H1 (cell line): ENCODE measurements at regions not wholly inside any gene's neighbourhood (a gene's known extent, or its start where the extent isn't known, plus 50 kb on each side); places are given as distances from the start of the nearest gene placed in this dataset.

ENCODE experiments used
- CTCF ChIA-PET: fragments of 300-600 bp; sonication (Branson Sonifier 250); formaldehyde crosslinking; loops from one replicate; lab custom pipeline; 2021; ENCODE audit not compliant: partially characterized antibody; lab: Charles Lee
- POLR2A ChIA-PET: fragments of 300-600 bp; sonication (Branson Sonifier 250); formaldehyde crosslinking; loops from one replicate; lab custom pipeline; 2021; ENCODE audit warnings: inconsistent platforms; ENCODE audit not compliant: partially characterized antibody; lab: Charles Lee
- DNase-seq, 2 experiments: peaks; one replicate each; pipeline versions ENCODE4 v3.0.0 to v3.0.0-alpha.2; 2010 to 2022; ENCODE audit warnings: low spot score in 2 of 2, low read depth in 1 of 2, mixed read lengths in 1 of 2
- FAIRE-seq: peaks from 2 replicates; lab custom pipeline; 2011; peaks lifted over from hg19 to GRCh38; lab: Jason Lieb, UNC
- H2AFZ ChIP-seq: 2 replicates; pipeline ENCODE4 v1.8.1; 2012; ENCODE audit warnings: low read length, inconsistent platforms
- H2AK5ac ChIP-seq: 2 replicates; pipeline ENCODE4 v1.6.1; 2013; ENCODE audit warnings: low read depth, low read length
- H2BK120ac ChIP-seq: replicated peaks from 2 replicates; pipeline ENCODE3; 2013; ENCODE audit warnings: low read depth, low read length, inconsistent platforms
- H2BK12ac ChIP-seq: 2 replicates; pipeline ENCODE4 v1.6.1; 2013; ENCODE audit warnings: low read depth, low read length
- H2BK15ac ChIP-seq: 2 replicates; pipeline ENCODE4 v1.6.1; 2013; ENCODE audit warnings: low read length
- H2BK20ac ChIP-seq: 2 replicates; pipeline ENCODE4 v1.6.1; 2013; ENCODE audit warnings: low read length
- H2BK5ac ChIP-seq: 2 replicates; pipeline ENCODE4 v1.6.1; 2013; ENCODE audit warnings: low read depth, low read length
- H3K14ac ChIP-seq: 2 replicates; pipeline ENCODE4 v1.6.1; 2013; ENCODE audit warnings: inconsistent platforms; ENCODE audit not compliant: insufficient read length
- H3K18ac ChIP-seq: 2 replicates; pipeline ENCODE4 v1.6.1; 2013; ENCODE audit warnings: low read length; ENCODE audit errors: extremely low read depth
- H3K23ac ChIP-seq: 2 replicates; pipeline ENCODE4 v1.6.1; 2013; ENCODE audit warnings: inconsistent platforms; ENCODE audit not compliant: insufficient read length
- H3K23me2 ChIP-seq: 2 replicates; pipeline ENCODE4 v1.6.1; 2013; ENCODE audit warnings: low read depth, low read length
- H3K27ac ChIP-seq: 2 replicates; pipeline ENCODE4 v1.6.1; 2011; ENCODE audit warnings: low read depth, low read length, inconsistent platforms
- H3K27me3 ChIP-seq, 4 experiments: replicated peaks in 1 of 4; 1 replicate in 1 of 4; 2 replicates in 3 of 4; pipeline versions ENCODE4 v1.6.1 to v1.8.1; 2011 to 2013; ENCODE audit warnings: low read length in 3 of 4, mild to moderate bottlenecking in 3 of 4, inconsistent platforms in 2 of 4, mixed read lengths in 2 of 4, moderate library complexity in 1 of 4; ENCODE audit not compliant: control insufficient read depth in 3 of 4, insufficient read depth in 3 of 4; ENCODE audit errors: extremely low read depth in 1 of 4
- H3K36me3 ChIP-seq, 4 experiments: 2 replicates each; pipeline versions ENCODE4 v1.6.1 to v1.8.1; 2011 to 2013; ENCODE audit warnings: mild to moderate bottlenecking in 4 of 4, low read length in 3 of 4, moderate library complexity in 2 of 4, control low read depth in 1 of 4, inconsistent platforms in 1 of 4; ENCODE audit not compliant: insufficient read depth in 4 of 4, control insufficient read depth in 2 of 4
- H3K4ac ChIP-seq: replicated peaks from 2 replicates; pipeline ENCODE3; 2013; ENCODE audit warnings: low read length, low read depth, mixed read lengths, inconsistent platforms; ENCODE audit not compliant: insufficient read length
- H3K4me1 ChIP-seq, 4 experiments: replicated peaks in 1 of 4; 1 replicate in 1 of 4; 2 replicates in 3 of 4; pipeline versions ENCODE4 v1.6.1 to v1.8.1; 2011 to 2013; ENCODE audit warnings: low read length in 3 of 4, inconsistent platforms in 2 of 4, mixed read lengths in 1 of 4; ENCODE audit not compliant: insufficient read depth in 4 of 4, control insufficient read depth in 3 of 4
- H3K4me2 ChIP-seq, 2 experiments: 2 replicates each; pipeline versions ENCODE4 v1.6.1 to v1.8.1; 2011 to 2013; ENCODE audit warnings: low read depth in 2 of 2, low read length in 2 of 2, control low read depth in 1 of 2, inconsistent platforms in 1 of 2, mild to moderate bottlenecking in 1 of 2; ENCODE audit not compliant: insufficient read depth in 1 of 2
- H3K4me3 ChIP-seq, 4 experiments: fragments of 200-600, 300-600 bp in 1 of 4; sonication (generic), shearing (Covaris generic), sonication (Bioruptor Twin) in 1 of 4; 2 replicates each; pipeline versions ENCODE4 v1.5.1 to v1.8.1; 2011 to 2016; ENCODE audit warnings: low read length in 4 of 4, low read depth in 3 of 4, control low read depth in 2 of 4, inconsistent platforms in 2 of 4, mild to moderate bottlenecking in 2 of 4, mixed read lengths in 1 of 4, moderate library complexity in 1 of 4; ENCODE audit not compliant: insufficient read depth in 2 of 4; ENCODE audit errors: extremely low read depth in 1 of 4
- H3K56ac ChIP-seq: replicated peaks from 2 replicates; pipeline ENCODE3; 2013; ENCODE audit warnings: low read depth, mild to moderate bottlenecking, mixed read lengths, low read length, inconsistent platforms; ENCODE audit not compliant: insufficient read length
- H3K79me1 ChIP-seq: 2 replicates; pipeline ENCODE4 v1.6.1; 2013; ENCODE audit warnings: low read depth, low read length, control low read depth
- H3K79me2 ChIP-seq, 2 experiments: 2 replicates each; pipeline versions ENCODE4 v1.6.1 to v1.8.1; 2012 to 2013; ENCODE audit warnings: low read length in 2 of 2, mild to moderate bottlenecking in 2 of 2, inconsistent platforms in 1 of 2; ENCODE audit not compliant: insufficient read depth in 2 of 2, control insufficient read depth in 1 of 2
- H3K9ac ChIP-seq, 4 experiments: replicated peaks in 1 of 4; 1 replicate in 1 of 4; 2 replicates in 3 of 4; pipeline versions ENCODE4 v1.6.1 to v1.8.1; 2011 to 2013; ENCODE audit warnings: low read depth in 3 of 4, low read length in 3 of 4, control low read depth in 2 of 4, mild to moderate bottlenecking in 2 of 4, moderate library complexity in 2 of 4, inconsistent platforms in 1 of 4; ENCODE audit errors: extremely low read depth in 1 of 4
- H3K9me3 ChIP-seq, 2 experiments: 2 replicates each; pipeline versions ENCODE4 v1.6.1 to v1.8.1; 2012 to 2013; ENCODE audit warnings: mild to moderate bottlenecking in 2 of 2, moderate library complexity in 2 of 2, control low read depth in 1 of 2, inconsistent platforms in 1 of 2, low read depth in 1 of 2, low read length in 1 of 2, mixed read lengths in 1 of 2; ENCODE audit not compliant: insufficient read depth in 2 of 2
- H4K20me1 ChIP-seq, 2 experiments: replicated peaks in 1 of 2; 2 replicates each; pipeline versions ENCODE3 to v1.8.1; 2011 to 2013; ENCODE audit warnings: inconsistent platforms in 2 of 2, low read length in 2 of 2, mild to moderate bottlenecking in 1 of 2; ENCODE audit not compliant: insufficient read depth in 2 of 2, control insufficient read depth in 1 of 2
- H4K5ac ChIP-seq: 2 replicates; pipeline ENCODE4 v1.6.1; 2013; ENCODE audit warnings: low read length, low read depth, mixed read lengths, inconsistent platforms; ENCODE audit not compliant: insufficient read length
- H4K8ac ChIP-seq: 2 replicates; pipeline ENCODE4 v1.8.0; 2013; ENCODE audit warnings: mild to moderate bottlenecking, moderate library complexity, low read length, inconsistent platforms; ENCODE audit not compliant: insufficient read depth; ENCODE audit errors: extremely low read depth
- H4K91ac ChIP-seq: replicated peaks from 2 replicates; pipeline ENCODE3; 2013; ENCODE audit warnings: low read length, mixed read lengths, inconsistent platforms; ENCODE audit not compliant: insufficient read length
- ASH2L ChIP-seq: fragments of 200-600, 300-600 bp; sonication (generic); IDR thresholded peaks from one replicate; pipeline ENCODE4 v1.7.1; 2017; ENCODE audit warnings: low read length
- CREB1 ChIP-seq: IDR thresholded peaks from 2 replicates; pipeline ENCODE4 v1.6.1; 2012; ENCODE audit warnings: inconsistent platforms
- E2F6 ChIP-seq: IDR thresholded peaks from 2 replicates; pipeline ENCODE4 v1.6.1; 2012; ENCODE audit warnings: inconsistent platforms
- EZH2 ChIP-seq: fragments of 200-600 bp; sonication (generic); IDR thresholded peaks from 2 replicates; pipeline ENCODE4 v1.7.1; 2012; ENCODE audit warnings: low read depth, mild to moderate bottlenecking, moderate library complexity, low read length, inconsistent platforms; ENCODE audit not compliant: severe bottlenecking
- HDAC6 ChIP-seq: IDR thresholded peaks from one replicate; pipeline ENCODE4 v1.7.1; 2012; ENCODE audit warnings: low read depth, mild to moderate bottlenecking, inconsistent platforms, low read length, moderate library complexity
- POLR2A ChIP-seq, 2 experiments: IDR thresholded peaks; 1 replicate in 1 of 2; 2 replicates in 1 of 2; pipeline ENCODE4 v1.6.1; 2011; ENCODE audit warnings: low read depth in 2 of 2, low read length in 2 of 2, mild to moderate bottlenecking in 2 of 2; ENCODE audit errors: control extremely low read depth in 1 of 2
- POU5F1 ChIP-seq: IDR thresholded peaks from 2 replicates; pipeline ENCODE4 v1.6.1; 2011; ENCODE audit warnings: low read depth, mild to moderate bottlenecking, low read length, moderate library complexity
- SAP30 ChIP-seq: fragments of 300-600 bp; sonication (generic); IDR thresholded peaks from 2 replicates; pipeline ENCODE4 v1.7.1; 2012; ENCODE audit warnings: low read length, moderate library complexity, mild to moderate bottlenecking, inconsistent platforms; ENCODE audit not compliant: insufficient read depth, insufficient replicate concordance
- SIN3A ChIP-seq, 2 experiments: IDR thresholded peaks in 1 of 2; conservative IDR thresholded peaks in 1 of 2; 2 replicates each; pipeline ENCODE4 v1.6.1; 2011 to 2012; ENCODE audit warnings: low read length in 2 of 2, improper control_type of control experiment in 1 of 2, low read depth in 1 of 2, mild to moderate bottlenecking in 1 of 2
- SIRT6 ChIP-seq: IDR thresholded peaks from one replicate; pipeline ENCODE4 v1.7.1; 2012; ENCODE audit warnings: low read length, inconsistent platforms
- SP4 ChIP-seq: IDR thresholded peaks from 2 replicates; pipeline ENCODE4 v1.6.1; 2012; ENCODE audit warnings: low read length, inconsistent platforms
- WGBS, 2 experiments: shearing (Covaris generic) in 1 of 2; methylation state at CpG; one replicate each; pipeline versions ENCODE4 v1.1.6 to v1.1.7; 2013 to 2015; ENCODE audit warnings: low lambda C conversion rate in 2 of 2, mixed read lengths in 2 of 2, inconsistent platforms in 1 of 2, low coverage in 1 of 2, missing lambda C conversion rate in 1 of 2; ENCODE audit not compliant: insufficient replicate concordance in 2 of 2, insufficient coverage in 1 of 2, insufficient read length in 1 of 2; ENCODE audit errors: extremely low coverage in 1 of 2, missing lambda C conversion rate in 1 of 2; 5-methylcytosine and 5-hydroxymethylcytosine counted together
- TF ChIP-seq, protein P1 (sequence below), 3 experiments: IDR thresholded peaks; 1 replicate in 2 of 3; 2 replicates in 1 of 3; pipeline versions ENCODE4 v1.5.1 to v1.6.1; 2011; ENCODE audit warnings: low read length in 3 of 3, mild to moderate bottlenecking in 3 of 3, inconsistent platforms in 2 of 3, low read depth in 1 of 3, moderate library complexity in 1 of 3; ENCODE audit not compliant: insufficient read depth in 1 of 3; ENCODE audit errors: control extremely low read depth in 1 of 3

DNA sequence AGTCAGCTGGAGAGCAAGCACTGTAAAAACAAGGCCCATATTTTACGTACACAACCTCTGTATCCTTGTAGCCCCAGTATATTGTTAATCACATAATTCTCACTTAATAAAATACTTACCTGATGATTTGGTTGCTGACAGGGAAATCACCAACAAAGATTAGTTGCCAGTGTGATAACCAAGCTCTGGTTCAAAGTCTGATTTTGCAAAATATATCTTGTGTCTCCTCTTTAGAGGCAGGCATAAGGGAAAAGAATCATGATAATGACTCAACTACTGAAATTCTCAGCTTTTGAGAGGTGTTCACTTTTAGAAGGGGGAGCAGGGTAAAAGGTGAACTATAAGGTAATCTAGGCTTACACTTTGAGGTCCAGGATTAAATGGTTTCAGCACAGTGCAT is 351.1 kb upstream of the CD180 start:
- H3K14ac ChIP-seq: no peak overlapping the region
- no peaks in the 10 kb centered on the region for H3K79me2 ChIP-seq
- no peaks in the 10 kb centered on the region for H4K20me1 ChIP-seq
- H3K18ac ChIP-seq: no peak overlapping the region
- no peaks in the 10 kb centered on the region for H3K79me1 ChIP-seq
- H3K4ac ChIP-seq: no peak overlapping the region
- no peak overlapping the region for H2BK15ac ChIP-seq
- H2BK5ac ChIP-seq: no peak overlapping the region
- H3K23me2 ChIP-seq: no peaks in the 10 kb centered on the region
- H2BK20ac ChIP-seq: no peak overlapping the region
- H4K91ac ChIP-seq: no peak overlapping the region
- no peaks in the 10 kb centered on the region for H3K27me3 ChIP-seq
- no peaks in the 10 kb centered on the region for H3K9me3 ChIP-seq
- no peak overlapping the region for H3K4me2 ChIP-seq
- H3K4me1 ChIP-seq: no peaks in the 10 kb centered on the region
- ChIA-PET POLR2A (no interaction called here), CTCF (interaction anchor here (1.0 kb wide), 1 partner anchor 739 kb away, joined by 3 read pairs; no protein-coding TSS in a partner anchor)
- H4K5ac ChIP-seq: no peak overlapping the region
- H3K36me3 ChIP-seq: no peaks in the 10 kb centered on the region; a peak in 1 of 8 replicates
- H2AK5ac ChIP-seq: no peak overlapping the region
- H2BK120ac ChIP-seq: no peak overlapping the region
- FAIRE-seq (peak; percentile 42), DNase-seq (no peak)
- H2BK12ac ChIP-seq: no peak overlapping the region
- H4K8ac ChIP-seq: no peak overlapping the region
- 89% methylated on average over 1 of the region's 1 CpG; no CpG with 5 or more reads in 1 of the 2 experiments for WGBS, 2 experiments
- H3K27ac ChIP-seq: no peak overlapping the region
- H3K4me3 ChIP-seq: no peak overlapping the region
- no peak overlapping the region for H3K9ac ChIP-seq
- H2AFZ ChIP-seq: peak overlapping the region; percentile 17; the same call in 1 of the 2 replicates
- H3K23ac ChIP-seq: no peak overlapping the region
- no peak overlapping the region for H3K56ac ChIP-seq
- TF ChIP-seq SIRT6 (no peak), E2F6 (no peak), SAP30 (no peak), CREB1 (no peak), POU5F1 (no peak), ASH2L (no peak), HDAC6 (no peak), SIN3A (conservative IDR thresholded peaks at IDR 0.05 in 1 of 2, IDR thresholded peaks at IDR 0.05 in 1 of 2; ENCODE audit: low read depth in 1 of 2, low read length in 2 of 2) (no peak), EZH2 (no peak), POLR2A (IDR thresholded peaks at IDR 0.05; ENCODE audit: control extremely low read depth in 1 of 2, low read depth in 2 of 2, low read length in 2 of 2) (no peak), SP4 (no peak)
- TF ChIP-seq, protein P1, sequence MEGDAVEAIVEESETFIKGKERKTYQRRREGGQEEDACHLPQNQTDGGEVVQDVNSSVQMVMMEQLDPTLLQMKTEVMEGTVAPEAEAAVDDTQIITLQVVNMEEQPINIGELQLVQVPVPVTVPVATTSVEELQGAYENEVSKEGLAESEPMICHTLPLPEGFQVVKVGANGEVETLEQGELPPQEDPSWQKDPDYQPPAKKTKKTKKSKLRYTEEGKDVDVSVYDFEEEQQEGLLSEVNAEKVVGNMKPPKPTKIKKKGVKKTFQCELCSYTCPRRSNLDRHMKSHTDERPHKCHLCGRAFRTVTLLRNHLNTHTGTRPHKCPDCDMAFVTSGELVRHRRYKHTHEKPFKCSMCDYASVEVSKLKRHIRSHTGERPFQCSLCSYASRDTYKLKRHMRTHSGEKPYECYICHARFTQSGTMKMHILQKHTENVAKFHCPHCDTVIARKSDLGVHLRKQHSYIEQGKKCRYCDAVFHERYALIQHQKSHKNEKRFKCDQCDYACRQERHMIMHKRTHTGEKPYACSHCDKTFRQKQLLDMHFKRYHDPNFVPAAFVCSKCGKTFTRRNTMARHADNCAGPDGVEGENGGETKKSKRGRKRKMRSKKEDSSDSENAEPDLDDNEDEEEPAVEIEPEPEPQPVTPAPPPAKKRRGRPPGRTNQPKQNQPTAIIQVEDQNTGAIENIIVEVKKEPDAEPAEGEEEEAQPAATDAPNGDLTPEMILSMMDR (IDR thresholded peaks at IDR 0.05; ENCODE audit: control extremely low read depth in 1 of 3, insufficient read depth in 1 of 3, low read depth in 1 of 3, low read length in 3 of 3): no peak
